GM21723 (cell line): ENCODE measurements at regions not wholly inside any gene's neighbourhood (a gene's known extent, or its start where the extent isn't known, plus 50 kb on each side); places are given as distances from the start of the nearest gene placed in this dataset.

Source experiments
- ATAC-seq: cut with Tn5 transposase; IDR thresholded peaks from one replicate; pipeline ENCODE4 v1.9.1; 2021; ENCODE audit warnings: mild to moderate bottlenecking, moderate library complexity; ENCODE audit not compliant: unreplicated experiment

GRCh38 chr2:180376066-180376465 lies 369.0 kb upstream of the CWC22 start:
- ATAC-seq, result no peak

GRCh38 chr2:180374502-180375281 lies 367.6 kb upstream of the CWC22 start:
- ATAC-seq, result no peak

- ATAC-seq, result no peak
Observed at GRCh38 chr2:180370511-180371205, 363.6 kb upstream of the CWC22 start.

- no peak for ATAC-seq
Observed at GRCh38 chr2:180368881-180369280, 361.8 kb upstream of the CWC22 start.

GRCh38 chr2:180367815-180368214 lies 360.7 kb upstream of the CWC22 start:
- ATAC-seq, result no peak

- ATAC-seq, result no peak
Observed at GRCh38 chr2:180366481-180366880, 359.4 kb upstream of the CWC22 start.

GRCh38 chr2:180364719-180365118 lies 357.6 kb upstream of the CWC22 start:
- no peak for ATAC-seq

- ATAC-seq, result peak; percentile 50
Observed at GRCh38 chr2:180360283-180360618, 353.2 kb upstream of the CWC22 start.

GRCh38 chr2:180359522-180360282 lies 352.6 kb upstream of the CWC22 start:
- peak; percentile 95 for ATAC-seq

- no peak for ATAC-seq
Observed at GRCh38 chr2:180358458-180358857, 351.4 kb upstream of the CWC22 start.

- no peak for ATAC-seq
Observed at GRCh38 chr2:180356676-180357075, 349.6 kb upstream of the CWC22 start.

GRCh38 chr2:180352620-180353019 lies 345.5 kb upstream of the CWC22 start:
- ATAC-seq, result no peak

- no peak for ATAC-seq
Observed at GRCh38 chr2:180349809-180350208, 342.7 kb upstream of the CWC22 start.

GRCh38 chr2:180343528-180344345 lies 336.6 kb upstream of the CWC22 start:
- no peak for ATAC-seq

GRCh38 chr2:180337136-180337535 lies 330.0 kb upstream of the CWC22 start:
- no peak for ATAC-seq

- ATAC-seq, result no peak
Observed at GRCh38 chr2:180336550-180336949, 329.5 kb upstream of the CWC22 start.

- ATAC-seq, result peak; percentile 100
Observed at GRCh38 chr2:180334514-180334913, 327.4 kb upstream of the CWC22 start.

- no peak for ATAC-seq
Observed at GRCh38 chr2:180328795-180329422, 321.8 kb upstream of the CWC22 start.

GRCh38 chr2:180327185-180327584 lies 320.1 kb upstream of the CWC22 start:
- ATAC-seq, result no peak

- no peak for ATAC-seq
Observed at GRCh38 chr2:180325416-180326120, 318.5 kb upstream of the CWC22 start.
